H9 (cell line): ENCODE measurements at regions not wholly inside any gene's neighbourhood (a gene's known extent, or its start where the extent isn't known, plus 50 kb on each side); places are given as distances from the start of the nearest gene placed in this dataset.

ENCODE experiments used
- DNase-seq: peaks from one replicate; pipeline ENCODE4 v3.0.0-alpha.2; 2017
- H2AFZ ChIP-seq: one replicate; pipeline ENCODE4 v1.6.1; 2013; ENCODE audit warnings: mild to moderate bottlenecking, low read length, control low read depth, moderate library complexity
- H2AK5ac ChIP-seq: 2 replicates; pipeline ENCODE4 v1.6.1; 2013; ENCODE audit warnings: low read length, control low read depth, mixed read lengths; ENCODE audit not compliant: insufficient read length
- H2BK120ac ChIP-seq: one replicate; pipeline ENCODE4 v1.6.1; 2013; ENCODE audit warnings: low read depth, mild to moderate bottlenecking, low read length, control low read depth, inconsistent platforms; ENCODE audit not compliant: poor library complexity, severe bottlenecking
- H2BK12ac ChIP-seq: 2 replicates; pipeline ENCODE4 v1.6.1; 2013; ENCODE audit warnings: low read length, control low read depth, mixed read lengths, low read depth; ENCODE audit not compliant: insufficient read length
- H2BK15ac ChIP-seq: 2 replicates; pipeline ENCODE4 v1.6.1; 2013; ENCODE audit warnings: low read depth, low read length, control low read depth
- H2BK20ac ChIP-seq: one replicate; pipeline ENCODE4 v1.6.1; 2013; ENCODE audit warnings: low read depth, mild to moderate bottlenecking, low read length, control low read depth, inconsistent platforms; ENCODE audit not compliant: poor library complexity, severe bottlenecking
- H2BK5ac ChIP-seq: 2 replicates; pipeline ENCODE4 v1.6.1; 2013; ENCODE audit warnings: low read length, control low read depth, mixed read lengths; ENCODE audit not compliant: insufficient read length
- H3K14ac ChIP-seq: 2 replicates; pipeline ENCODE4 v1.6.1; 2013; ENCODE audit warnings: low read length, control low read depth; ENCODE audit not compliant: insufficient read depth
- H3K18ac ChIP-seq: 2 replicates; pipeline ENCODE4 v1.6.1; 2013; ENCODE audit warnings: low read depth, mild to moderate bottlenecking, mixed read lengths, low read length, control low read depth; ENCODE audit not compliant: insufficient read length
- H3K23ac ChIP-seq: 2 replicates; pipeline ENCODE4 v1.6.1; 2013; ENCODE audit warnings: low read length, control low read depth, mixed read lengths, low read depth; ENCODE audit not compliant: insufficient read length
- H3K23me2 ChIP-seq: 2 replicates; pipeline ENCODE4 v1.6.1; 2013; ENCODE audit warnings: low read depth, mild to moderate bottlenecking, mixed read lengths, low read length, control low read depth; ENCODE audit not compliant: insufficient read length, poor library complexity, severe bottlenecking
- H3K27ac ChIP-seq: 2 replicates; pipeline ENCODE4 v1.5.1; 2013; ENCODE audit warnings: low read length, control low read depth, mixed read lengths, low read depth; ENCODE audit not compliant: insufficient read length
- H3K27me3 ChIP-seq: 2 replicates; pipeline ENCODE4 v1.6.1; 2013; ENCODE audit warnings: low read length, control low read depth, inconsistent platforms; ENCODE audit not compliant: insufficient read depth
- H3K4ac ChIP-seq: 2 replicates; pipeline ENCODE4 v1.6.1; 2013; ENCODE audit warnings: low read depth, mild to moderate bottlenecking, control low read depth, inconsistent platforms, low read length, moderate library complexity
- H3K4me1 ChIP-seq: 2 replicates; pipeline ENCODE4 v1.6.1; 2013; ENCODE audit warnings: low read length, control low read depth, inconsistent platforms; ENCODE audit not compliant: insufficient read depth
- H3K4me2 ChIP-seq: 2 replicates; pipeline ENCODE4 v1.6.1; 2013; ENCODE audit warnings: low read length, control low read depth, mixed read lengths; ENCODE audit not compliant: insufficient read length, insufficient read depth
- H3K56ac ChIP-seq: 2 replicates; pipeline ENCODE4 v1.6.1; 2013; ENCODE audit warnings: low read depth, mild to moderate bottlenecking, mixed read lengths, low read length, control low read depth; ENCODE audit not compliant: insufficient read length
- H3K79me1 ChIP-seq: 2 replicates; pipeline ENCODE4 v1.6.1; 2013; ENCODE audit warnings: low read depth, mild to moderate bottlenecking, moderate library complexity, low read length, control low read depth, inconsistent platforms; ENCODE audit not compliant: insufficient read depth, poor library complexity, severe bottlenecking
- H3K79me2 ChIP-seq: 2 replicates; pipeline ENCODE4 v1.6.1; 2013; ENCODE audit warnings: low read length, control low read depth, inconsistent platforms; ENCODE audit not compliant: insufficient read depth
- H3K9ac ChIP-seq: 2 replicates; pipeline ENCODE4 v1.6.1; 2013; ENCODE audit warnings: low read length, control low read depth, mixed read lengths; ENCODE audit not compliant: insufficient read length; ENCODE audit errors: extremely low read depth
- H3K9me3 ChIP-seq: one replicate; pipeline ENCODE4 v1.6.1; 2013; ENCODE audit warnings: low read depth, low read length, inconsistent platforms; ENCODE audit not compliant: control insufficient read depth
- H3T11ph ChIP-seq: one replicate; pipeline ENCODE4 v1.6.1; 2013; ENCODE audit warnings: mild to moderate bottlenecking, low read length, control low read depth, inconsistent platforms
- H4K20me1 ChIP-seq: one replicate; pipeline ENCODE4 v1.6.1; 2013; ENCODE audit not compliant: control insufficient read depth, insufficient read length, insufficient read depth
- H4K5ac ChIP-seq: 2 replicates; pipeline ENCODE4 v1.6.1; 2013; ENCODE audit warnings: low read depth, mild to moderate bottlenecking, mixed read lengths, low read length, control low read depth; ENCODE audit not compliant: insufficient read length
- H4K8ac ChIP-seq: replicated peaks from 2 replicates; pipeline ENCODE4 v1.6.1; 2013; ENCODE audit warnings: low read length, control low read depth, mixed read lengths, low read depth; ENCODE audit not compliant: insufficient read length
- H4K91ac ChIP-seq: 2 replicates; pipeline ENCODE4 v1.6.1; 2013; ENCODE audit warnings: low read depth, mild to moderate bottlenecking, moderate library complexity, mixed read lengths, low read length, control low read depth; ENCODE audit not compliant: insufficient read length
- H3K27ac Mint-ChIP-seq, 3 experiments: 2 replicates in 2 of 3; 3 replicates in 1 of 3; pipeline ENCODE4 v1.8.0; 2020 to 2021; ENCODE audit warnings: mixed read lengths in 3 of 3, mild to moderate bottlenecking in 1 of 3, moderate library complexity in 1 of 3
- H3K27me3 Mint-ChIP-seq: 2 replicates; pipeline ENCODE4 v1.8.0; 2021; ENCODE audit warnings: low read depth, mild to moderate bottlenecking, moderate library complexity, mixed read lengths
- H3K36me3 Mint-ChIP-seq, 3 experiments: 2 replicates in 2 of 3; 3 replicates in 1 of 3; pipeline ENCODE4 v1.8.0; 2020 to 2021; ENCODE audit warnings: low read depth in 3 of 3, mixed read lengths in 3 of 3; ENCODE audit not compliant: insufficient read depth in 1 of 3
- H3K4me1 Mint-ChIP-seq, 2 experiments: 2 replicates each; pipeline ENCODE4 v1.8.0; 2020; ENCODE audit warnings: mixed read lengths in 2 of 2
- H3K4me3 Mint-ChIP-seq, 2 experiments: 2 replicates in 1 of 2; 3 replicates in 1 of 2; pipeline ENCODE4 v1.8.0; 2020 to 2021; ENCODE audit warnings: mild to moderate bottlenecking in 2 of 2, mixed read lengths in 2 of 2, moderate library complexity in 1 of 2
- H3K9me3 Mint-ChIP-seq, 2 experiments: 2 replicates in 1 of 2; 3 replicates in 1 of 2; pipeline ENCODE4 v1.8.0; 2020; ENCODE audit warnings: mild to moderate bottlenecking in 2 of 2, mixed read lengths in 2 of 2, moderate library complexity in 1 of 2
- WGBS: extraction: QIAGEN DNeasy Blood & Tissue Kit; methylation state at CpG from one replicate; pipeline ENCODE4 v1.1.7; 2013; ENCODE audit warnings: missing lambda C conversion rate, low lambda C conversion rate, mixed read lengths; ENCODE audit not compliant: insufficient read length; ENCODE audit errors: extremely low coverage; 5-methylcytosine and 5-hydroxymethylcytosine counted together
- TF ChIP-seq, protein P1 (sequence below): fragments of 200-600 bp; sonication (generic); conservative IDR thresholded peaks from 3 replicates; pipeline ENCODE4 v1.8.0; 2021; ENCODE audit warnings: antibody characterized with exemption, mild to moderate bottlenecking

DNA sequence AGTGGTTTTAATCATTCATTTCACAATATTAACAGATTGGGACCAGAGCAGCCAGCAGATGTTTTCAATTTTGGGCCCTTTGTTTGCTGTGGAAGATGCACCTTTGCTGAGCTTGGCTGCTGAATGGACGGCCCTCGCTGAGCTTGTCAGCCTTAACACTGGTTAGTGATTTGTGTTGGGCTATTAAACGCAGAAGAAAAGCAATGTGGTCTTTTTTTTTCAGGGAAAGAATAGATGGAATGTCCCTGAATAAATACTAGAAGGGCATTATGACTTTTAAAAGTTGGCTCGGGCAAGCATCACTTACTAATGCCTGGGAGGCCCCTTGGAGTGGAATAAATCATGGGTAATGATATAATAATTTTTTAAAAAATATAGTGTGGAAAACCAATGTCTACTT lies 297.0 kb downstream of the MAP2K6 start:
- no peak overlapping the region for H4K5ac ChIP-seq
- no peaks in the 10 kb centered on the region for H3K27me3 Mint-ChIP-seq
- H2BK15ac ChIP-seq = no peak overlapping the region
- TF ChIP-seq, protein P1, sequence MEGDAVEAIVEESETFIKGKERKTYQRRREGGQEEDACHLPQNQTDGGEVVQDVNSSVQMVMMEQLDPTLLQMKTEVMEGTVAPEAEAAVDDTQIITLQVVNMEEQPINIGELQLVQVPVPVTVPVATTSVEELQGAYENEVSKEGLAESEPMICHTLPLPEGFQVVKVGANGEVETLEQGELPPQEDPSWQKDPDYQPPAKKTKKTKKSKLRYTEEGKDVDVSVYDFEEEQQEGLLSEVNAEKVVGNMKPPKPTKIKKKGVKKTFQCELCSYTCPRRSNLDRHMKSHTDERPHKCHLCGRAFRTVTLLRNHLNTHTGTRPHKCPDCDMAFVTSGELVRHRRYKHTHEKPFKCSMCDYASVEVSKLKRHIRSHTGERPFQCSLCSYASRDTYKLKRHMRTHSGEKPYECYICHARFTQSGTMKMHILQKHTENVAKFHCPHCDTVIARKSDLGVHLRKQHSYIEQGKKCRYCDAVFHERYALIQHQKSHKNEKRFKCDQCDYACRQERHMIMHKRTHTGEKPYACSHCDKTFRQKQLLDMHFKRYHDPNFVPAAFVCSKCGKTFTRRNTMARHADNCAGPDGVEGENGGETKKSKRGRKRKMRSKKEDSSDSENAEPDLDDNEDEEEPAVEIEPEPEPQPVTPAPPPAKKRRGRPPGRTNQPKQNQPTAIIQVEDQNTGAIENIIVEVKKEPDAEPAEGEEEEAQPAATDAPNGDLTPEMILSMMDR = no peak
- no CpG with 5 or more reads among the region's 4 CpGs for WGBS
- H3K23me2 ChIP-seq = no peaks in the 10 kb centered on the region
- H3K9me3 Mint-ChIP-seq = no peaks in the 10 kb centered on the region
- no peaks in the 10 kb centered on the region; a peak in 1 of 7 replicates for H3K36me3 Mint-ChIP-seq
- no peak overlapping the region for H2BK20ac ChIP-seq
- no peak overlapping the region for H3K14ac ChIP-seq
- no peak overlapping the region for H2BK120ac ChIP-seq
- no peaks in the 10 kb centered on the region for H3K79me1 ChIP-seq
- H3K18ac ChIP-seq = no peak overlapping the region
- no peak for DNase-seq
- H3T11ph ChIP-seq = no peak overlapping the region
- H3K23ac ChIP-seq = no peak overlapping the region
- H4K20me1 ChIP-seq = no peaks in the 10 kb centered on the region
- H3K79me2 ChIP-seq = no peaks in the 10 kb centered on the region
- H3K56ac ChIP-seq = no peak overlapping the region
- no peak overlapping the region for H3K4me2 ChIP-seq
- no peak overlapping the region for H3K4me3 Mint-ChIP-seq
- no peaks in the 10 kb centered on the region for H3K4me1 Mint-ChIP-seq
- no peaks in the 10 kb centered on the region for H3K9me3 ChIP-seq
- H2BK12ac ChIP-seq = no peak overlapping the region
- no peak overlapping the region for H3K4ac ChIP-seq
- no peak overlapping the region for H3K27ac ChIP-seq
- H4K8ac ChIP-seq = no peak overlapping the region
- H2AFZ ChIP-seq = no peak overlapping the region
- H3K27me3 ChIP-seq = no peaks in the 10 kb centered on the region; the same call in 1 of the 2 replicates
- no peak overlapping the region for H2BK5ac ChIP-seq
- no peak overlapping the region for H4K91ac ChIP-seq
- H2AK5ac ChIP-seq = no peak overlapping the region
- no peaks in the 10 kb centered on the region for H3K4me1 ChIP-seq
- H3K9ac ChIP-seq = no peak overlapping the region
- no peak overlapping the region for H3K27ac Mint-ChIP-seq
